Ramos (cell line): ENCODE measurements at regions not wholly inside any gene's neighbourhood (a gene's known extent, or its start where the extent isn't known, plus 50 kb on each side); places are given as distances from the start of the nearest gene placed in this dataset.
"Not testable (repeated sequence)": the region's sequence is repeated elsewhere in the genome, so short reads cannot be mapped to it uniquely, and the experiment has no call there.

Experiments used
- in situ Hi-C: fragments of 300-500 bp; cut with MboI; formaldehyde crosslinking; loops from one replicate; pipeline ENCODE4 v1.14.3; 2022; ENCODE audit warnings: low sequenced_read_pairs; ENCODE audit not compliant: unreplicated experiment

GRCh38 chr10:63769367-63769766 lies 248.2 kb downstream of the REEP3 start:
- in situ Hi-C loops = no loop called here

GRCh38 chr10:63770523-63770922 lies 249.3 kb downstream of the REEP3 start:
- in situ Hi-C loops = no loop called here

- in situ Hi-C loops = no loop called here
Measured at GRCh38 chr10:63772491-63772890, 251.3 kb downstream of the REEP3 start.

- in situ Hi-C loops = no loop called here
Measured at GRCh38 chr10:63773106-63773505, 251.9 kb downstream of the REEP3 start.

GRCh38 chr10:63773962-63774361 lies 252.8 kb downstream of the REEP3 start:
- in situ Hi-C loops = no loop called here

- in situ Hi-C loops = no loop called here
Measured at GRCh38 chr10:63780101-63780500, 258.9 kb downstream of the REEP3 start.

GRCh38 chr10:63781226-63781625 lies 260.0 kb downstream of the REEP3 start:
- in situ Hi-C loops = no loop called here

- in situ Hi-C loops = no loop called here
Measured at GRCh38 chr10:63783882-63784281, 262.7 kb downstream of the REEP3 start.

GRCh38 chr10:63788152-63788821 lies 267.1 kb downstream of the REEP3 start:
- in situ Hi-C loops = no loop called here

GRCh38 chr10:63795094-63795860 lies 274.1 kb downstream of the REEP3 start:
- in situ Hi-C loops = no loop called here

GRCh38 chr10:63798599-63799498 lies 277.6 kb downstream of the REEP3 start:
- in situ Hi-C loops = no loop called here

- in situ Hi-C loops = no loop called here
Measured at GRCh38 chr10:63799521-63800300, 278.5 kb downstream of the REEP3 start.

GRCh38 chr10:63801166-63801565 lies 280.0 kb downstream of the REEP3 start:
- in situ Hi-C loops = no loop called here

GRCh38 chr10:63806330-63806729 lies 285.1 kb downstream of the REEP3 start:
- in situ Hi-C loops = no loop called here

- in situ Hi-C loops = no loop called here
Measured at GRCh38 chr10:63812501-63812900, 291.3 kb downstream of the REEP3 start.

GRCh38 chr10:63819753-63820329 lies 298.6 kb downstream of the REEP3 start:
- in situ Hi-C loops = no loop called here

GRCh38 chr10:63822496-63822895 lies 301.3 kb downstream of the REEP3 start:
- in situ Hi-C loops = no loop called here

GRCh38 chr10:63825111-63825510 lies 303.9 kb downstream of the REEP3 start:
- in situ Hi-C loops = no loop called here

- in situ Hi-C loops = no loop called here
Measured at GRCh38 chr10:63825766-63826165, 304.6 kb downstream of the REEP3 start.

GRCh38 chr10:63827018-63827417 lies 305.8 kb downstream of the REEP3 start:
- in situ Hi-C loops = not testable (repeated sequence)
